K562 (cell line): ENCODE measurements at regions not wholly inside any gene's neighbourhood (a gene's known extent, or its start where the extent isn't known, plus 50 kb on each side); places are given as distances from the start of the nearest gene placed in this dataset.

Source experiments
- EP300 ChIP-seq: IDR thresholded peaks from 2 replicates; pipeline ENCODE4 v1.6.1; 2012; ENCODE audit warnings: low read length, improper control_type of control experiment
- EZH2 ChIP-seq: IDR thresholded peaks from 2 replicates; pipeline ENCODE4 v1.6.1; 2012; ENCODE audit warnings: low read depth, mild to moderate bottlenecking, inconsistent platforms, low read length, borderline replicate concordance
- LEF1 ChIP-seq: fragments of 450-650 bp; IDR thresholded peaks from 2 replicates; pipeline ENCODE4 v1.6.1; 2016; ENCODE audit warnings: mild to moderate bottlenecking
- MYC ChIP-seq, 2 experiments: fragments of 250-450 bp in 1 of 2; sonication (Bioruptor Pico) in 1 of 2; IDR thresholded peaks; 2 replicates each; pipeline versions ENCODE4 v1.5.1 to v1.6.1; 2012 to 2021; ENCODE audit warnings: low read depth in 2 of 2, borderline replicate concordance in 1 of 2, improper control_type of control experiment in 1 of 2, low read length in 1 of 2, mild to moderate bottlenecking in 1 of 2, moderate library complexity in 1 of 2
- NR1H2 ChIP-seq: sonication (generic); formaldehyde crosslinking; IDR thresholded peaks from 2 replicates; pipeline ENCODE4 v1.4.0; 2020; ENCODE audit warnings: mild to moderate bottlenecking, missing genetic modification reagents
- POLR2G ChIP-seq: fragments of 200-400 bp; formaldehyde crosslinking; IDR thresholded peaks from 2 replicates; pipeline ENCODE4 v1.6.1; 2017; ENCODE audit warnings: low read depth, mild to moderate bottlenecking, antibody characterized with exemption, low read length, moderate library complexity
- RAD21 ChIP-seq, 2 experiments: fragments of 250-450 bp in 1 of 2; fragments of 450-650 bp in 1 of 2; sonication (Bioruptor Pico) in 1 of 2; formaldehyde crosslinking in 1 of 2; IDR thresholded peaks in 1 of 2; conservative IDR thresholded peaks in 1 of 2; 2 replicates each; pipeline versions ENCODE4 v1.4.0 to v1.8.0; 2020 to 2022; ENCODE audit warnings: mild to moderate bottlenecking in 2 of 2, moderate library complexity in 1 of 2
- SRSF9 ChIP-seq: fragments of 200-400 bp; formaldehyde crosslinking; IDR thresholded peaks from 2 replicates; pipeline ENCODE4 v1.6.1; 2017; ENCODE audit warnings: low read depth, low read length, borderline replicate concordance
- ZNF778 ChIP-seq: fragments of 450-650 bp; formaldehyde crosslinking; IDR thresholded peaks from 2 replicates; pipeline ENCODE4 v1.4.0; 2020; ENCODE audit warnings: mild to moderate bottlenecking, moderate library complexity
- ZZZ3 ChIP-seq: fragments of 450-650 bp; IDR thresholded peaks from 2 replicates; pipeline ENCODE4 v1.6.1; 2016; ENCODE audit warnings: antibody characterized with exemption, mild to moderate bottlenecking, moderate library complexity
- TF ChIP-seq, protein P1 (sequence below): sonication (generic); formaldehyde crosslinking; IDR thresholded peaks from 2 replicates; pipeline ENCODE4 v1.8.1; 2023; ENCODE audit warnings: mild to moderate bottlenecking, missing genetic modification reagents
- TF ChIP-seq, protein P2 (sequence below): sonication (generic); formaldehyde crosslinking; IDR thresholded peaks from 2 replicates; pipeline ENCODE4 v1.8.1; 2023; ENCODE audit warnings: mild to moderate bottlenecking, missing genetic modification reagents, moderate library complexity

DNA sequence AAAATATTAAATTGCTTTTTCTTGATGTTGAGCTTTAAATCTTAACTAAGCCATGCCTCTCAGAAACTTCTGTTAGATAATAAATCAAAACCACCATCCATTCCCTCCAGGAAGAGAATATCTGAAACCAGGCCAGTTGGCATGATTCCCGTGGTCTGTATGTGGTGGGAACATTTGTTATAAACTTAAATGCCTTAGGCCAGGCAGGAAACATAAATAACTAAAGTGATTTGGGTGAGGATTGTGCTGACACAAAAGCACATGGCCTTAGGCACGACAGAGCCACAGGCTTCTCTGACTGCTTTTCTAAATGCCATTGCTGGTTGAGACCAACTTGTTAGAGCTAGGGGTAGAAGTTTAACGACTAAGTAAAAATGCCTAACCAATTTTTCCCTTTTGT, 255.9 kb downstream of the GABRG2 start:
- no peak for TF ChIP-seq EP300
- TF ChIP-seq, protein P1, sequence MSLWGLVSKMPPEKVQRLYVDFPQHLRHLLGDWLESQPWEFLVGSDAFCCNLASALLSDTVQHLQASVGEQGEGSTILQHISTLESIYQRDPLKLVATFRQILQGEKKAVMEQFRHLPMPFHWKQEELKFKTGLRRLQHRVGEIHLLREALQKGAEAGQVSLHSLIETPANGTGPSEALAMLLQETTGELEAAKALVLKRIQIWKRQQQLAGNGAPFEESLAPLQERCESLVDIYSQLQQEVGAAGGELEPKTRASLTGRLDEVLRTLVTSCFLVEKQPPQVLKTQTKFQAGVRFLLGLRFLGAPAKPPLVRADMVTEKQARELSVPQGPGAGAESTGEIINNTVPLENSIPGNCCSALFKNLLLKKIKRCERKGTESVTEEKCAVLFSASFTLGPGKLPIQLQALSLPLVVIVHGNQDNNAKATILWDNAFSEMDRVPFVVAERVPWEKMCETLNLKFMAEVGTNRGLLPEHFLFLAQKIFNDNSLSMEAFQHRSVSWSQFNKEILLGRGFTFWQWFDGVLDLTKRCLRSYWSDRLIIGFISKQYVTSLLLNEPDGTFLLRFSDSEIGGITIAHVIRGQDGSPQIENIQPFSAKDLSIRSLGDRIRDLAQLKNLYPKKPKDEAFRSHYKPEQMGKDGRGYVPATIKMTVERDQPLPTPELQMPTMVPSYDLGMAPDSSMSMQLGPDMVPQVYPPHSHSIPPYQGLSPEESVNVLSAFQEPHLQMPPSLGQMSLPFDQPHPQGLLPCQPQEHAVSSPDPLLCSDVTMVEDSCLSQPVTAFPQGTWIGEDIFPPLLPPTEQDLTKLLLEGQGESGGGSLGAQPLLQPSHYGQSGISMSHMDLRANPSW (CRISPR knock-in tag): no peak
- no peak for TF ChIP-seq POLR2G
- TF ChIP-seq, protein P2, sequence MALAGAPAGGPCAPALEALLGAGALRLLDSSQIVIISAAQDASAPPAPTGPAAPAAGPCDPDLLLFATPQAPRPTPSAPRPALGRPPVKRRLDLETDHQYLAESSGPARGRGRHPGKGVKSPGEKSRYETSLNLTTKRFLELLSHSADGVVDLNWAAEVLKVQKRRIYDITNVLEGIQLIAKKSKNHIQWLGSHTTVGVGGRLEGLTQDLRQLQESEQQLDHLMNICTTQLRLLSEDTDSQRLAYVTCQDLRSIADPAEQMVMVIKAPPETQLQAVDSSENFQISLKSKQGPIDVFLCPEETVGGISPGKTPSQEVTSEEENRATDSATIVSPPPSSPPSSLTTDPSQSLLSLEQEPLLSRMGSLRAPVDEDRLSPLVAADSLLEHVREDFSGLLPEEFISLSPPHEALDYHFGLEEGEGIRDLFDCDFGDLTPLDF (CRISPR knock-in tag): no peak
- no peak for TF ChIP-seq RAD21 (CRISPR knock-in tag; conservative IDR thresholded peaks at IDR 0.05 in 1 of 2, IDR thresholded peaks at IDR 0.05 in 1 of 2)
- no peak for TF ChIP-seq MYC (IDR thresholded peaks at IDR 0.05; ENCODE audit: low read depth, low read length)
- no peak for TF ChIP-seq MYC (CRISPR knock-in tag; IDR thresholded peaks at IDR 0.05; ENCODE audit: borderline replicate concordance, low read depth)
- no peak for TF ChIP-seq SRSF9
- no peak for TF ChIP-seq EZH2
- TF ChIP-seq ZNF778 (CRISPR knock-in tag): no peak
- no peak for TF ChIP-seq NR1H2 (CRISPR knock-in tag)
- TF ChIP-seq LEF1: no peak
- no peak for TF ChIP-seq ZZZ3
